ENCODE measurements at regions not wholly inside any gene's neighbourhood (a gene's known extent, or its start where the extent isn't known, plus 50 kb on each side); places are given as distances from the start of the nearest gene placed in this dataset.

- no peak for DNase-seq (ENCODE audit: low spot score)
These were observed 560.4 kb downstream of the ETNK1 start for GRCh38 chr12:23185346-23185745.

- no peak for DNase-seq (ENCODE audit: low spot score)
These were observed 562.0 kb downstream of the ETNK1 start for GRCh38 chr12:23186950-23187349.

- no peak for DNase-seq (ENCODE audit: low spot score)
These were observed 568.6 kb downstream of the ETNK1 start for GRCh38 chr12:23193552-23193951.

- no peak for DNase-seq (ENCODE audit: low spot score)
These were observed 572.3 kb downstream of the ETNK1 start for GRCh38 chr12:23197266-23197665.

GRCh38 chr12:23202728-23203127 is 577.8 kb downstream of the ETNK1 start:
- no peak for DNase-seq (ENCODE audit: low spot score)

- peak; percentile 57 for DNase-seq (ENCODE audit: low spot score)
These were observed 580.2 kb downstream of the ETNK1 start for GRCh38 chr12:23204933-23205778.

GRCh38 chr12:23209793-23210192 is 584.8 kb downstream of the ETNK1 start:
- DNase-seq (ENCODE audit: low spot score): no peak

- DNase-seq (ENCODE audit: low spot score): no peak
These were observed 585.6 kb downstream of the ETNK1 start for GRCh38 chr12:23210573-23210972.

- DNase-seq (ENCODE audit: low spot score): no peak
These were observed 586.7 kb downstream of the ETNK1 start for GRCh38 chr12:23211384-23212320.

GRCh38 chr12:23217158-23217557 is 592.2 kb downstream of the ETNK1 start:
- DNase-seq (ENCODE audit: low spot score): no peak

- no peak for DNase-seq (ENCODE audit: low spot score)
These were observed 592.7 kb downstream of the ETNK1 start for GRCh38 chr12:23217667-23218066.

GRCh38 chr12:23221066-23221465 is 596.1 kb downstream of the ETNK1 start:
- DNase-seq (ENCODE audit: low spot score): no peak

GRCh38 chr12:23221926-23222325 is 597.0 kb downstream of the ETNK1 start:
- no peak for DNase-seq (ENCODE audit: low spot score)

GRCh38 chr12:23222801-23223200 is 597.8 kb downstream of the ETNK1 start:
- DNase-seq (ENCODE audit: low spot score): no peak

GRCh38 chr12:23228101-23228500 is 603.1 kb downstream of the ETNK1 start:
- DNase-seq (ENCODE audit: low spot score): no peak

- DNase-seq (ENCODE audit: low spot score): no peak
These were observed 605.9 kb downstream of the ETNK1 start for GRCh38 chr12:23230899-23231298.

- DNase-seq (ENCODE audit: low spot score): no peak
These were observed 611.3 kb downstream of the ETNK1 start for GRCh38 chr12:23236066-23236780.

GRCh38 chr12:23236811-23237210 is 611.8 kb downstream of the ETNK1 start:
- no peak for DNase-seq (ENCODE audit: low spot score)

GRCh38 chr12:23238190-23238589 is 613.2 kb downstream of the ETNK1 start:
- no peak for DNase-seq (ENCODE audit: low spot score)

GRCh38 chr12:23238957-23239356 is 614.0 kb downstream of the ETNK1 start:
- DNase-seq (ENCODE audit: low spot score): no peak

- DNase-seq (ENCODE audit: low spot score): no peak
These were observed 620.2 kb downstream of the ETNK1 start for GRCh38 chr12:23245186-23245585.

GRCh38 chr12:23253191-23253590 is 628.2 kb downstream of the ETNK1 start:
- no peak for DNase-seq (ENCODE audit: low spot score)

Data from CD4-positive, alpha-beta T cell treated with Interleukin-2 at 100 ng/mL for 4 hours (primary cell).